Chondrocyte (in vitro differentiated cells): ENCODE measurements at regions not wholly inside any gene's neighbourhood (a gene's known extent, or its start where the extent isn't known, plus 50 kb on each side); places are given as distances from the start of the nearest gene placed in this dataset.

Experiments used
- DNase-seq: peaks from one replicate; pipeline ENCODE4 v3.0.0; 2021; ENCODE audit warnings: mixed read lengths, low spot score
- H3K27ac Mint-ChIP-seq: one replicate; pipeline ENCODE4 v1.8.0; 2021; ENCODE audit warnings: mild to moderate bottlenecking, moderate library complexity, mixed read lengths; ENCODE audit not compliant: unreplicated experiment
- H3K27me3 Mint-ChIP-seq: 2 replicates; pipeline ENCODE4 v1.8.0; 2021; ENCODE audit warnings: low read depth, mixed read lengths
- H3K36me3 Mint-ChIP-seq: 2 replicates; pipeline ENCODE4 v1.8.0; 2021; ENCODE audit warnings: low read depth, mixed read lengths
- H3K4me1 Mint-ChIP-seq: 2 replicates; pipeline ENCODE4 v1.8.0; 2021; ENCODE audit warnings: low read depth, mild to moderate bottlenecking, mixed read lengths
- H3K4me3 Mint-ChIP-seq: one replicate; pipeline ENCODE4 v1.8.0; 2021; ENCODE audit warnings: mild to moderate bottlenecking, moderate library complexity, mixed read lengths; ENCODE audit not compliant: unreplicated experiment
- H3K9me3 Mint-ChIP-seq: 2 replicates; pipeline ENCODE4 v1.8.0; 2021; ENCODE audit warnings: low read depth, mixed read lengths
- CTCF ChIP-seq: fragments of 200-600 bp; sonication (generic); IDR thresholded peaks from 2 replicates; pipeline ENCODE4 v1.5.0; 2021; ENCODE audit warnings: antibody characterized with exemption, mild to moderate bottlenecking, moderate library complexity

GRCh38 chr10:2955064-2955463, 112.3 kb upstream of the PFKP start:
- H3K27ac Mint-ChIP-seq: no peak overlapping the region
- peaks cover 3% of the 10 kb centered on the region for H3K9me3 Mint-ChIP-seq
- TF ChIP-seq CTCF: no peak
- DNase-seq: no peak
- no peak overlapping the region for H3K4me3 Mint-ChIP-seq
- no peaks in the 10 kb centered on the region for H3K36me3 Mint-ChIP-seq
- H3K4me1 Mint-ChIP-seq: no peaks in the 10 kb centered on the region
- H3K27me3 Mint-ChIP-seq: peaks cover 18% of the 10 kb centered on the region

- H3K27me3 Mint-ChIP-seq: peaks cover 23% of the 10 kb centered on the region
- no peaks in the 10 kb centered on the region for H3K36me3 Mint-ChIP-seq
- H3K27ac Mint-ChIP-seq: no peak overlapping the region
- no peak overlapping the region for H3K4me3 Mint-ChIP-seq
- no peak for TF ChIP-seq CTCF
- no peak for DNase-seq
- H3K4me1 Mint-ChIP-seq: no peaks in the 10 kb centered on the region
- peaks cover 3% of the 10 kb centered on the region for H3K9me3 Mint-ChIP-seq
Observed at GRCh38 chr10:2953495-2953894, 113.9 kb upstream of the PFKP start.

- Mint-ChIP-seq H3K4me1 (no peaks in the 10 kb centered on the region), H3K27ac (no peak overlapping the region), H3K27me3 (peaks cover 23% of the 10 kb centered on the region), H3K36me3 (no peaks in the 10 kb centered on the region), H3K4me3 (no peak overlapping the region), H3K9me3 (peaks cover 3% of the 10 kb centered on the region)
- no peak for DNase-seq
- TF ChIP-seq CTCF: no peak
Observed at GRCh38 chr10:2951235-2951835, 116.0 kb upstream of the PFKP start.

- Mint-ChIP-seq H3K27ac (no peak overlapping the region), H3K4me1 (no peaks in the 10 kb centered on the region), H3K4me3 (no peak overlapping the region), H3K27me3 (peaks cover 23% of the 10 kb centered on the region), H3K36me3 (no peaks in the 10 kb centered on the region), H3K9me3 (peaks cover 3% of the 10 kb centered on the region)
- no peak for DNase-seq
- no peak for TF ChIP-seq CTCF
Observed at GRCh38 chr10:2950546-2950945, 116.8 kb upstream of the PFKP start.

GRCh38 chr10:2949948-2950354, 117.4 kb upstream of the PFKP start:
- H3K27ac Mint-ChIP-seq: no peak overlapping the region
- DNase-seq: no peak
- no peak for TF ChIP-seq CTCF

More at GRCh38 chr10:2949948-2950354, 117.4 kb upstream of the PFKP start:
- Mint-ChIP-seq H3K36me3 (no peaks in the 10 kb centered on the region), H3K4me1 (no peaks in the 10 kb centered on the region), H3K4me3 (no peak overlapping the region), H3K27me3 (peaks cover 23% of the 10 kb centered on the region), H3K9me3 (peaks cover 3% of the 10 kb centered on the region)
